ENCODE measurements at regions not wholly inside any gene's neighbourhood (a gene's known extent, or its start where the extent isn't known, plus 50 kb on each side); places are given as distances from the start of the nearest gene placed in this dataset.

- TF ChIP-seq CTCF (IDR thresholded peaks at IDR 0.05; ENCODE audit: insufficient read depth, low read length, poor library complexity, severe bottlenecking) (no peak), EZH2phosphoT487 (conservative IDR thresholded peaks at IDR 0.05; ENCODE audit: low read length) (no peak)
Measured at GRCh38 chr6:122548820-122549219, 61.4 kb upstream of the PKIB start.
